ENCODE measurements at regions not wholly inside any gene's neighbourhood (a gene's known extent, or its start where the extent isn't known, plus 50 kb on each side); places are given as distances from the start of the nearest gene placed in this dataset.

- no peaks in the 10 kb centered on the region for H3K36me3 Mint-ChIP-seq (ENCODE audit: low read depth)
- H3K9me3 Mint-ChIP-seq, result no peaks in the 10 kb centered on the region
- no peak overlapping the region for H3K4me3 Mint-ChIP-seq
- H3K27ac Mint-ChIP-seq, result no peak overlapping the region
- H3K27me3 Mint-ChIP-seq (ENCODE audit: insufficient read depth), result no peaks in the 10 kb centered on the region
- no peak for TF ChIP-seq CTCF (IDR thresholded peaks at IDR 0.05)
- H3K4me1 Mint-ChIP-seq (ENCODE audit: low read depth), result peaks cover 4% of the 10 kb centered on the region; the same call in 1 of the 2 replicates
- DNase-seq, result no peak
Observed at GRCh38 chr16:64865069-64865696, 256.7 kb downstream of the CDH11 start.

DNA sequence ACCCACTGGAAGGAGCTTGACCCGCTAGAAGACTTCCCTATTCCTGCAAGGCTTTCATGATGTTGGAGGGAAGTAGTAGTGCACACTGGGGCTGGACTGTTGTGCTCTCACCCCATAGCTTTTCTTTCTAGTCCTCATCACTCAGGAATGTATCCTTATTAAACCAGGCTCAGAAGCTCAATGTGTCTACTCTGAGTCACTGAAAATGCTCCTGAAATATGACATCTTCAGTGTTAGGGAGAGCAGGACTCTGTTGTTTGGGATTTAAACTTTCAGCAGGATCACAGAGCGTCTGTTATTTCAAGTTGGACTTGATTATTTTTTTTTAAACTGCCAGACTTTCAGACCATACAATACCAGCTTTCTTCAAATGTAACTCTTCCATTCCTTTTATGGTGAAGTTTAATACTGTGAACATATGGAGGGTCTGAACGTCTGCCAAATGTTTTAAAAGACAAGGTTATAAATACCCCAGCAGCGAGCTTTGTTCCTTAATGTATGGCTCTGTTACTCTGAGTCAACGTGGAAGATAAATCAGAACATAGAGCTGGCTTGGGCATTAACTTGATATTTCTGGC, 257.5 kb downstream of the CDH11 start:
- DNase-seq, result peak; percentile 94
- Mint-ChIP-seq H3K9me3 (no peaks in the 10 kb centered on the region), H3K4me1 (ENCODE audit: low read depth) (no peaks in the 10 kb centered on the region), H3K27ac (no peak overlapping the region), H3K4me3 (no peak overlapping the region), H3K27me3 (ENCODE audit: insufficient read depth) (no peaks in the 10 kb centered on the region), H3K36me3 (ENCODE audit: low read depth) (no peaks in the 10 kb centered on the region)
- TF ChIP-seq CTCF (IDR thresholded peaks at IDR 0.05), result no peak

GRCh38 chr16:64858076-64858475, 263.8 kb downstream of the CDH11 start:
- H3K27ac Mint-ChIP-seq, result no peak overlapping the region
- H3K27me3 Mint-ChIP-seq (ENCODE audit: insufficient read depth), result no peaks in the 10 kb centered on the region
- no peaks in the 10 kb centered on the region for H3K9me3 Mint-ChIP-seq
- H3K4me1 Mint-ChIP-seq (ENCODE audit: low read depth), result peaks cover 13% of the 10 kb centered on the region
- no peak overlapping the region; the same call in 1 of the 2 replicates for H3K4me3 Mint-ChIP-seq
- DNase-seq, result peak; percentile 16
- TF ChIP-seq CTCF (IDR thresholded peaks at IDR 0.05), result no peak
- H3K36me3 Mint-ChIP-seq (ENCODE audit: low read depth), result no peaks in the 10 kb centered on the region

GRCh38 chr16:64857411-64857810, 264.5 kb downstream of the CDH11 start:
- no peak for DNase-seq
- H3K4me1 Mint-ChIP-seq (ENCODE audit: low read depth), result peaks cover 13% of the 10 kb centered on the region
- H3K36me3 Mint-ChIP-seq (ENCODE audit: low read depth), result no peaks in the 10 kb centered on the region
- no peak overlapping the region for H3K27ac Mint-ChIP-seq
- no peaks in the 10 kb centered on the region for H3K27me3 Mint-ChIP-seq (ENCODE audit: insufficient read depth)
- TF ChIP-seq CTCF (IDR thresholded peaks at IDR 0.05), result no peak
- no peak overlapping the region; the same call in 1 of the 2 replicates for H3K4me3 Mint-ChIP-seq
- no peaks in the 10 kb centered on the region for H3K9me3 Mint-ChIP-seq

- no peak for TF ChIP-seq CTCF (IDR thresholded peaks at IDR 0.05)
- DNase-seq, result no peak
- Mint-ChIP-seq H3K27me3 (ENCODE audit: insufficient read depth) (peaks cover 3% of the 10 kb centered on the region; the same call in 1 of the 2 replicates), H3K36me3 (ENCODE audit: low read depth) (no peaks in the 10 kb centered on the region), H3K4me1 (ENCODE audit: low read depth) (peaks cover 12% of the 10 kb centered on the region), H3K9me3 (no peaks in the 10 kb centered on the region), H3K4me3 (no peak overlapping the region), H3K27ac (no peak overlapping the region)
Observed at GRCh38 chr16:64853551-64853950, 268.3 kb downstream of the CDH11 start.

All from HFFc6 (cell line).